CD4-positive, alpha-beta T cell treated with Interleukin-4 for 1 hour (primary cell): ENCODE measurements at regions not wholly inside any gene's neighbourhood (a gene's known extent, or its start where the extent isn't known, plus 50 kb on each side); places are given as distances from the start of the nearest gene placed in this dataset.
"Not testable (repeated sequence)": the region's sequence is repeated elsewhere in the genome, so short reads cannot be mapped to it uniquely, and the experiment has no call there.

Experiments
- DNase-seq, 2 donors: peaks; one replicate each; pipeline ENCODE4 v3.0.0-alpha.2; 2020 to 2022

DNA sequence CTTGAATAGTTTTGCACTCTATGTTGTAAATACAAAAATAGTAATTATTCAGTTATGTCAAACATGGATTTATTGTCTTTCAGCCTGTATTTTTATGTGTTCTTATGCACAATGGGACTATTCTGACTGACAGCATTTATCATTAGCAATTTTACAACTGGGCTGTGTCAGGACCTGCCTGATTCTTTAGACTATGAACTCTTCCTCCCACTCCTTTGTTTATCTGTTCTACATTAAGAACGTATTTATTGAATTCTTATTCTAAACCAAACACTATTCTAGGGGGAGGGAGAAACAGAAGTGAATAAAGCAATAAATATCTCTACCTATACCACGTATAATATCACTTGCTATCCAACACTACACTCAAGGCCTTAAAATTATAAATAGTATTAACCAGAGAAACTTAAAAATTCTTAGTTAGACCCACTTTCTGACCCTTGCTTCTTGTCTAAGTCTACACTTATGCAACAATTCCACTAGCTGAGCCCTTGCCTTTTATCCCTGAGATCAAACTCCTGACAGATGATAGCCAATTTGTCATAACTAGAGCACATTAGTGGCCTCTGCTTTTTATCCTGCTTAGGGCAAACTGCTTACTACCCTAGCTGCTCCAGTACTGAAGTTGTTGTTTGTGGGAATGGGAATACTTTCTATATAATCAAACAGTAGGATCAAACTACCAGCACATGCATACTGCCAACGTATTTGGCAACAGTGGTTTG, 494.3 kb downstream of the BRINP3 start:
- DNase-seq, result no peak

DNA sequence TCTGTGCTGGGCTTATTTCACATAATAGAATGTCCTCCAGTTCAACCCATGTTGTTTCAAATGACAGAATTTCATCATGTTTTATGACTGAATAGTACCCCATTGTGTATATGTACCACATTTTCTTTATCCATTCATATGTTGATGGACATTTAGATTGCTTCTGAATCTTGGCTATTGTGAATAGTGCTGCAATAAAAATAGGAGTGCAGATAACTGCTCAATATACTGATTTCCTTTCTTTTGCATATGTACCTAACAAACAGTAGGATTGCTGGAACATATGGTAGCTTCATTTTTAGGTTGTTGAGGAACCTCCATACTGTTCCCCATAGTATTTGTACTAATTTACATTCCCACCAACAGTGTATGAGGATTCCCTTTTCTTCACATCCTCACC, 491.1 kb downstream of the BRINP3 start:
- no peak for DNase-seq

DNA sequence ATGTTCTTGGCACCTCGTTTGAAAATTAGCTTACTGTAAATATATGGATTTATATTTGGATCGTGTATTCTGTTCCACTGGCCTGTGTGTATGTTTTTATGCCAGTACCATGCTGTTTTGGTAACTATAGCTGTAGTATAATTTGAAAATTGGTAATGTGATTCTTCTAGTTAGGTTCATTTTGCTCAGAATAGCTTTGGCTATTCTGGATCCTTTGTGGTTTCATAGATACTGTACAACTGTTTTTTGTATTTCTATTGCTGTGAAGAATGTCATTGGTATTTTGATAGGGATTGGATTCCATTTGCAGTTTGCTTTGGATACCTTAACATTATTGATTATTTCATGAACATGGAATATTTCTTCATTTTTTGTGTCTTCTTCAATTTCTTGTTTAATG, 490.2 kb downstream of the BRINP3 start:
- DNase-seq, result no peak

DNA sequence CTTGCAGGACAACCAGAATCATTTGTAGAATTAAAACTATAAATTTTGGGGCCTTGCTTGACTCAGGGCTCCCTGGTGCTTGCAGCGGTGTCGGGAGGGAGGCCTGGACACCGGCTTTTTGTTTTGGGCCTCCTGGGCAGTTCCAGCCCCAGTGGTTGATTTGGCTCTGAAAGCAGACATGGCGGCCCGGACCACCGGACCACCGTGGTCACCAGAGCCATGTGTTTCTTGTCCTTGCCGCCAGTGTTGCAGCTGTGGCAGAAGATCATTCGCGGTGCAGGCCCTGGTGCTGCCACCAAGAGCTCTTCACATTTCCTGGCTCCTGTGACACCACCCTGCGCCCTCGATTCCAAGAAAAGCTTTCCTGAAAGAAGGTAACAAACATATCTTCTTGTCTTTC, 484.8 kb downstream of the BRINP3 start:
- no peak for DNase-seq

DNA sequence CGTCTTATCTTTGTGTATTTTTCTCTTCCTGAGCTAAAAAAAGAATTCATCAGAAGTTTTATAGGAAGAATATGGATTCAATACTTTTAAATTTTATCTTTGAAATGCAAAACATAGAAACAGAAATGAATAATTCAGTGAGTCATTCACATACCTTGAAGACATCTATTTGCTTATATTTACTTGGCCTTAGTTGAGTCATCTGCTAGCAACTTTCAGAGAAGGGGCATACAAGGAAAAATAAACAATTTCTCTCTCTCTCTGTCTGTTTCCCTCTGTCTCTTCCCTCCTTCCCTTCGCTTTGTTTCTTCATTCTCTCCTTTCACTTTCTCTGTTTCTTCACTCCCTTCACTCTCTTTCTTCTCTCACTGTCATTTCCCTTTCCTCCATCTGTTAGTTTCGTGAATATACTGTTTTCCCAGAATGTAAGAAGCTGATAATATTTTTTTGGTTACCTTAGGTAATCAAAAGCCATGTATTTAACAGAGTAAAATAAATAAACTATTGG, 477.2 kb downstream of the BRINP3 start:
- DNase-seq, result no peak

DNA sequence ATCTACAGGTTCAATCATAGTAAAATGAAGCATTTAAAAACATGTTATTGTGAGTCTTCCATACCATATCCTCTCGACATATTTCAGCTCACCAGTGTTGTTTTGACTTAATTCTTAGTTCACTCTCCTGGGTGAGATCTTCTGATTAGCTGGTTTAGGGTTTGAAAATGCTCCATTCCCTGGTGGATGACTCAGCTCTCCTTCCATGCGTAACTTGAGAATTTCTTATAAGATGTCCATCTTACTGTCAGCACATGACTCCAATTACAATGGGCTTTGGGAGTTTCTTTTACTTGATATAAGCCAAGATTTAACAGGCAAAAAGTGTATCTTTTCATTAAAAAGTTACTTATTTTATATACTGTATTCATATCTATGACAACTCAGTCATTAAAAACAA, 476.5 kb downstream of the BRINP3 start:
- DNase-seq, result no peak

DNA sequence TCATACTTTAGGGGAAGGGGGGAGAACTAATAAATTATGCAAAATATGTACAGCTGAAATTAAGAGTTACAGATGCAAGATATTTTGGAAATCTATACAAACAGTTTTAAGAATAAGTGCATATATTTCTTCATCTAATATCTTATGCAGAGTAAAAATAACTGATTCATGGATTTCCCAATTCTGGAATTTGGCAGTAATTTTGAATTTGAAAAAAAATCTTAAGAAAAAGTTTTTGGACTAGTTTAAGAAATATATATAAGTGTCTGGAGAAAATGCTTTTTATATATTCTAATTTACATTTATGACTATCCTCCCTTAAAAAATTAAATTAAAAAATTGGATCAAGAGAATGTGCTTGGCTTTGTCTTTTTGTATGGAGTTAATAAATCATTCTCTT, 474.3 kb downstream of the BRINP3 start:
- DNase-seq, result no peak

DNA sequence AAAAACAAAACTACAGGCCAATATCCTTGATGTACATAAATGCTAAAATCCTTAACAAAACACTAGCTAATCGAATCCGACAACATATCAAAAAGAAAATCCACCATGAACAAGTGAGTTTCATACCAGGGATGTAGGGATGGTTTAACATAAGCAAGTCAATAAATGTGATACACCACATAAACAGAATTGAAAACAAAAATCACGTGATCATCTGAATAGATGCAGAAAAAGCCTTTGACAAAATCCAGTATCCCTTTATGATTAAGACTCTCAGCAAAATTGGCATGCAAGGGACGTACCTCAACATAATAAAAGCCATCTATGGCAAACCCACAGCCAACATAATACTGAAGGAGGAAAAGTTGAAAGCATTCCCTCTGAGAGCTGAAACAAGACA, 466.1 kb downstream of the BRINP3 start:
- DNase-seq, result no peak

DNA sequence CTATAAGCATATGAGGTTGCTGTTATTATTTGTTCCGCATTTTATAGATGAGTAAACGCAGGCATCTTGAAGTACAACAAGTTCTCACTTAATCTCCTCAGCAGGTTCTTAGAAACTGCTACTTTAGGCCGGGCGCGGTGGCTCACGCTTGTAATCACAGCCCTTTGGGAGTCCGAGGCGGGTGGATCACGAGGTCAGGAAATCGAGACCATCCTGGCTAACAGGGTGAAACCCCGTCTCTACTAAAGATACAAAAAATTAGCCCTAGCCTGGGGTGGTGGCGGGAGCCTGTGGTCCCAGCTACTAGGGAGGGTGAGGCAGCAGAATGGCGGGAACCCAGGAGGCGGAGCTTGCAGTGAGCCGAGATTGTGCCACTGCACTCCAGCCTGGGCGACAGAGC, 458.5 kb downstream of the BRINP3 start:
- DNase-seq, result not testable (repeated sequence)

DNA sequence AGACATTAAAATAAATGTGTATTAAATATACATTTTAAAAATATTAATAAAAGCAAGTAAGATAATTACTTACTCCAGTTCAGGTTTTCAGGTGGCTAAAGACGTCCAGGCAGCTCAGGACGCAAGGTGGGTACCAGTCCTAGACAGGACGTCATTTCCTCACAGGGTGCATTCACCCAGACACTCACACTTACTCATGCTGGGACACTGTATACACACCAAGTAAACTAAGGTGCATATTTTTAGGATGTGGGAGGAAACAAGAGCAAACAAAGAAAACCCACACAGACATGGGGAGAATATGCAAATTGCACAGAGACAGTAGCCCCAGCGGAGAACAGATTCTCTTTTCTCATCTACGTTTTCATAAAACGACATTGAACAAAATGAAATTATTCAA, 457.9 kb downstream of the BRINP3 start:
- no peak for DNase-seq

DNA sequence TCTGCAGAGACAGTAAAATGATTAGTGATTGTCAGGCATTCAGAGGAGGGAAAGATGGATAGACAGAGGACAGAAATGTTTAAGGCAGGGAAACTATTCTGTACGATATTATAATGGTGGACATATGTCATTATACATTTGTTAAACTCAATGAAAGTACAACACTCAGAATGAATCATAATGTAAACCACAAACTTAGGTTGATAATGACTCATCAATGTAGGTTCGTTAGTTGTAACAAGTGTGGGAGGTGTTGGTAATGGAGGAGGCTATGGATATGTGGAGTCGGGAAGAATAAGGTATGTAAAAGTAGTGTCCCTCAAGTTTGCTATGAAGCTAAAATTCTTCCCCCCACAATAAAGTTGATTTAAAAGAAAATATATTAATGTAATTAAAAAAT, 455.0 kb downstream of the BRINP3 start:
- no peak for DNase-seq

DNA sequence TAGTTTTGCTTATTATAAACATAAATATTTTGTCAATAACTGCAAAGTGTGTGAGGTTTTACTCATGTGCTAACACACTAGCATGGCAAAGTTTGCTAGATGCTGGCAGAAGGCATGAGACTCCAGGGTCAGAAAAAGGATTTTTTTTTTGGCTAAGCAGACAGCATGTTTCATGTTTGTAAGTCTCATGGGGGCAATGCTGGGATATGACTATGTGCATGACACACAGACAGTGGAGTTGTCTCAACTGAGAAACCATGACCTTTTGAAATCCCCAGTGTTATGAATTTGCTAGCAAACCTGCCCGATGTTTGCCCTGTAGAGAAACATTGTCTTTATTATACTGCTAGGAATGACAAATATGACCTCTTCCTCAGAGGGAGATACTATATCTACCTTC, 448.2 kb downstream of the BRINP3 start:
- DNase-seq, result no peak

DNA sequence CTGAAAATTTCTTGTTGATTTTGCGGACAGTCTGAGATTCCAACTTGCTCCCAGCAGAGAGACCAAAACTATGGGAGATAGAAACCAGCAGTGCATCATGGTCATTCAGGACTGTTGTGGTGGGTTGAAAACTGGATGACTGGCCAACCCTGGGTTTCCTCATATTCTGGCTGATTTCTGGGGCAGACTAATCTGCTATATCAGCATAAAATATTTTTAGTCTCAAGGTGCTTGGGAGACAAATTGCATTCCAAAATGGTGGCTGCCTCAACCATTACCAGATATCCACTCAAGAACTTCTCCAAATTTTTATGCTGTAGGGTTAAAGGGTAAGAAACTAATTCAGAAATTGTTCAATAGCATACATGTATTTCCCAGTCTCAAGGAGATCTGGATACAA, 434.0 kb downstream of the BRINP3 start:
- no peak for DNase-seq

DNA sequence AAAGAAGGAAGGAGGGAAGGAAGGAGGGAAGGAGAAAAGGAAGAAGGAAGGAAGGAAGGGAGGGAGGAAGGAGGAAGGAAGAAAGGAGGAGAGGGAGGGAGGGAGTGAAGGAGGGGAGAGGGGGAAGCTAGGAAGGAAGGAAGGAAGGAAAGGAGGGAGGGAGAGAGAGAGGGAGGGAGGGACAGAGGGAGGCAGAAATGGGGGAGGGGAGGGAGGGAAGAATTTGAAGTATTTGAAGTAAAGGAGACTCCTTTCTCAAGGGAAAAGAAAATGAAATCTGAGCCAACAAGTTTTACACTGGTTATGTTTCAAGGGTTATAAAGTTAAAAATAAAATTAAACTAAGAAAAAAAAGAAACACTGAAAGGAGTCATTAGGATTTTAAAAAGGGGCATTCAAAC, 431.4 kb downstream of the BRINP3 start:
- no peak for DNase-seq
